ENCODE measurements at regions not wholly inside any gene's neighbourhood (a gene's known extent, or its start where the extent isn't known, plus 50 kb on each side); places are given as distances from the start of the nearest gene placed in this dataset.

- Histone ChIP-seq H3K4me1 (ENCODE audit: control insufficient read depth in 2 of 2, insufficient read depth in 1 of 2, low read depth in 1 of 2, low read length in 2 of 2) (no peaks in the 10 kb centered on the region), H3K14ac (ENCODE audit: low read length) (no peak overlapping the region), H3K4me3 (ENCODE audit: low read length in 2 of 2) (no peak overlapping the region), H3K4ac (ENCODE audit: low read length) (no peak overlapping the region), H2BK5ac (ENCODE audit: low read length) (no peak overlapping the region), H2BK15ac (ENCODE audit: low read length) (no peak overlapping the region), H2BK120ac (ENCODE audit: low read depth, low read length) (no peak overlapping the region), H3K18ac (ENCODE audit: low read length) (no peak overlapping the region), H3K9me3 (replicated peaks in 1 of 2; ENCODE audit: control insufficient read depth in 2 of 2, insufficient read depth in 1 of 2, low read depth in 1 of 2, low read length in 2 of 2) (peaks cover 0 to 2% of the 10 kb centered on the region in 2 donors), H3K79me1 (ENCODE audit: low read depth, low read length) (no peaks in the 10 kb centered on the region), H3K4me2 (ENCODE audit: insufficient read depth, low read length, poor library complexity, severe bottlenecking) (no peak overlapping the region), H3K36me3 (replicated peaks in 1 of 2; ENCODE audit: control insufficient read depth in 2 of 2, insufficient read depth in 2 of 2, low read length in 2 of 2) (no peaks in the 10 kb centered on the region), H3K23ac (ENCODE audit: low read depth, low read length, poor library complexity) (no peak overlapping the region), H4K8ac (ENCODE audit: low read depth, low read length) (no peak overlapping the region), H3K9ac (ENCODE audit: low read depth, low read length, poor library complexity) (no peak overlapping the region), H2AFZ (ENCODE audit: low read length) (no peak overlapping the region), H3K27ac (replicated peaks; ENCODE audit: low read length) (no peak overlapping the region), H2BK12ac (ENCODE audit: low read length) (no peak overlapping the region), H2AK5ac (ENCODE audit: low read depth, low read length) (no peak overlapping the region), H3K27me3 (ENCODE audit: control insufficient read depth in 3 of 3, insufficient read depth in 3 of 3, low read depth in 1 of 3, low read length in 3 of 3) (no peaks in the 10 kb centered on the region), H4K91ac (ENCODE audit: low read depth, low read length, poor library complexity) (no peak overlapping the region)
- no CpG with 5 or more reads among the region's 3 CpGs for WGBS, 2 donors (ENCODE audit: extremely low coverage in 2 of 2, insufficient read length in 2 of 2, insufficient replicate concordance in 1 of 2)
- DNase-seq (ENCODE audit: low spot score), result no peak
Observed at GRCh38 chr18:22634464-22634863, 216.7 kb upstream of the CTAGE1 start.

DNA sequence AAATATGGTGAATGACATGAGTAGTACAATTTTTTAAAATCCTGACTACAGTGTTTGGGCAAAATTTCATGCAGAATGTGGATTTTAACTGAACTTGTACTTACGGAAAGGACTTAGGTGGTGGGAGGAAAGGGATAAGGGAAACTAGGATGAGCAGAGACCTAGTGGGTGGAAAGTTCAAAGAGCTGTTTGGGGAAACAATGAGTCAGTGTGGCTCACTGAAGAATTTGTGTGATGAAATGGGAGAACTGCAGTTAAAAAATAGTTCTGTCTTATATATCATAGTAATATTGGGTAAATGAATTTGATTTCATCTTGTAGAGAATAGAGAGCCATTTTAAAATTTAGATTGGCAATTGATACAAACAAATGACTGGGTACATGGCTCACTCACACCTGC, 220.1 kb upstream of the CTAGE1 start:
- H3K36me3 ChIP-seq (replicated peaks in 1 of 2; ENCODE audit: control insufficient read depth in 2 of 2, insufficient read depth in 2 of 2, low read length in 2 of 2), result no peaks in the 10 kb centered on the region
- WGBS, 2 donors (ENCODE audit: extremely low coverage in 2 of 2, insufficient read length in 2 of 2, insufficient replicate concordance in 1 of 2), result no CpG with 5 or more reads among the region's 1 CpG
- no peak overlapping the region for H4K8ac ChIP-seq (ENCODE audit: low read depth, low read length)
- H3K18ac ChIP-seq (ENCODE audit: low read length), result no peak overlapping the region
- no peak overlapping the region for H3K27ac ChIP-seq (replicated peaks; ENCODE audit: low read length)
- peaks cover 0 to 2% of the 10 kb centered on the region in 2 donors for H3K9me3 ChIP-seq (replicated peaks in 1 of 2; ENCODE audit: control insufficient read depth in 2 of 2, insufficient read depth in 1 of 2, low read depth in 1 of 2, low read length in 2 of 2)
- H3K27me3 ChIP-seq (ENCODE audit: control insufficient read depth in 3 of 3, insufficient read depth in 3 of 3, low read depth in 1 of 3, low read length in 3 of 3), result no peaks in the 10 kb centered on the region
- H3K4me2 ChIP-seq (ENCODE audit: insufficient read depth, low read length, poor library complexity, severe bottlenecking), result no peak overlapping the region
- no peaks in the 10 kb centered on the region for H3K4me1 ChIP-seq (ENCODE audit: control insufficient read depth in 2 of 2, insufficient read depth in 1 of 2, low read depth in 1 of 2, low read length in 2 of 2)
- no peak overlapping the region for H2BK12ac ChIP-seq (ENCODE audit: low read length)
- DNase-seq (ENCODE audit: low spot score), result no peak
- no peak overlapping the region for H3K4ac ChIP-seq (ENCODE audit: low read length)
- no peak overlapping the region for H2AK5ac ChIP-seq (ENCODE audit: low read depth, low read length)
- H3K23ac ChIP-seq (ENCODE audit: low read depth, low read length, poor library complexity), result no peak overlapping the region
- no peak overlapping the region for H2BK5ac ChIP-seq (ENCODE audit: low read length)
- no peak overlapping the region for H4K91ac ChIP-seq (ENCODE audit: low read depth, low read length, poor library complexity)
- H2AFZ ChIP-seq (ENCODE audit: low read length), result no peak overlapping the region
- no peak overlapping the region for H2BK15ac ChIP-seq (ENCODE audit: low read length)
- no peak overlapping the region for H3K9ac ChIP-seq (ENCODE audit: low read depth, low read length, poor library complexity)
- no peaks in the 10 kb centered on the region for H3K79me1 ChIP-seq (ENCODE audit: low read depth, low read length)
- H3K4me3 ChIP-seq (ENCODE audit: low read length in 2 of 2), result no peak overlapping the region
- no peak overlapping the region for H3K14ac ChIP-seq (ENCODE audit: low read length)
- H2BK120ac ChIP-seq (ENCODE audit: low read depth, low read length), result no peak overlapping the region

DNA sequence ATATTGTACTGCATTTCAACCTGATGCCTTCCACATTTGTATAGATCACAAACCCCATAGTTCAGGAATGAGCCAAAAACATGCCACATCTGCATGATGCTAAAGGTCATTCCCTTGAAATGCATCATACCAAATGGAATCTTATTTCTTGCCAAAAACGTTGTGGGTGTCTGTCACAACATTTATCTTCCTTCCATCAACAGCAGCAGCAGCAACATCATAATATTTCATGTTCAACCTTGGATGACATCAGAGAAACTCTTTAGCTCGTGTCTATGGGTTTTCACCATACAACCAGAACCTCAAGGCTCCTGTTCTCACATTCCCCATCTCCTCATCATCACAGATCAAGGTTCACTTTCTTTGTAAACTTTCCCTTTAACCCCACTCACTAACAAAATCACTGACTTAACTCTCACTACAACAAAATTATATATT, 221.3 kb upstream of the CTAGE1 start:
- no peak for DNase-seq (ENCODE audit: low spot score)
- WGBS, 2 donors (ENCODE audit: extremely low coverage in 2 of 2, insufficient read length in 2 of 2, insufficient replicate concordance in 1 of 2), result no CpG with 5 or more reads among the region's 2 CpGs

GRCh38 chr18:22639561-22639960, 221.8 kb upstream of the CTAGE1 start:
- Histone ChIP-seq H2AK5ac (ENCODE audit: low read depth, low read length) (no peak overlapping the region), H3K4me2 (ENCODE audit: insufficient read depth, low read length, poor library complexity, severe bottlenecking) (no peak overlapping the region), H4K8ac (ENCODE audit: low read depth, low read length) (no peak overlapping the region), H3K4ac (ENCODE audit: low read length) (no peak overlapping the region), H3K4me3 (ENCODE audit: low read length in 2 of 2) (no peak overlapping the region), H2BK120ac (ENCODE audit: low read depth, low read length) (no peak overlapping the region), H3K27me3 (ENCODE audit: control insufficient read depth in 3 of 3, insufficient read depth in 3 of 3, low read depth in 1 of 3, low read length in 3 of 3) (no peaks in the 10 kb centered on the region), H3K79me1 (ENCODE audit: low read depth, low read length) (no peaks in the 10 kb centered on the region), H2BK5ac (ENCODE audit: low read length) (no peak overlapping the region), H3K9ac (ENCODE audit: low read depth, low read length, poor library complexity) (no peak overlapping the region), H3K9me3 (replicated peaks in 1 of 2; ENCODE audit: control insufficient read depth in 2 of 2, insufficient read depth in 1 of 2, low read depth in 1 of 2, low read length in 2 of 2) (no peaks in the 10 kb centered on the region), H3K4me1 (ENCODE audit: control insufficient read depth in 2 of 2, insufficient read depth in 1 of 2, low read depth in 1 of 2, low read length in 2 of 2) (no peaks in the 10 kb centered on the region), H3K36me3 (replicated peaks in 1 of 2; ENCODE audit: control insufficient read depth in 2 of 2, insufficient read depth in 2 of 2, low read length in 2 of 2) (no peaks in the 10 kb centered on the region), H3K14ac (ENCODE audit: low read length) (no peak overlapping the region), H2BK12ac (ENCODE audit: low read length) (no peak overlapping the region), H2BK15ac (ENCODE audit: low read length) (no peak overlapping the region), H3K27ac (replicated peaks; ENCODE audit: low read length) (no peak overlapping the region), H4K91ac (ENCODE audit: low read depth, low read length, poor library complexity) (no peak overlapping the region), H3K23ac (ENCODE audit: low read depth, low read length, poor library complexity) (no peak overlapping the region), H3K18ac (ENCODE audit: low read length) (no peak overlapping the region), H2AFZ (ENCODE audit: low read length) (no peak overlapping the region)
- DNase-seq (ENCODE audit: low spot score), result no peak
- no CpG with 5 or more reads among the region's 10 CpGs for WGBS, 2 donors (ENCODE audit: extremely low coverage in 2 of 2, insufficient read length in 2 of 2, insufficient replicate concordance in 1 of 2)

More for the DNA sequence above, 221.3 kb upstream of the CTAGE1 start:
- Histone ChIP-seq H2BK15ac (ENCODE audit: low read length) (no peak overlapping the region), H2BK12ac (ENCODE audit: low read length) (no peak overlapping the region), H3K4me3 (ENCODE audit: low read length in 2 of 2) (no peak overlapping the region), H3K9ac (ENCODE audit: low read depth, low read length, poor library complexity) (no peak overlapping the region), H4K91ac (ENCODE audit: low read depth, low read length, poor library complexity) (no peak overlapping the region), H3K18ac (ENCODE audit: low read length) (no peak overlapping the region), H2BK5ac (ENCODE audit: low read length) (no peak overlapping the region), H4K8ac (ENCODE audit: low read depth, low read length) (no peak overlapping the region), H2AFZ (ENCODE audit: low read length) (no peak overlapping the region), H3K4me1 (ENCODE audit: control insufficient read depth in 2 of 2, insufficient read depth in 1 of 2, low read depth in 1 of 2, low read length in 2 of 2) (no peaks in the 10 kb centered on the region), H3K4ac (ENCODE audit: low read length) (no peak overlapping the region), H3K79me1 (ENCODE audit: low read depth, low read length) (no peaks in the 10 kb centered on the region), H3K27ac (replicated peaks; ENCODE audit: low read length) (no peak overlapping the region), H3K4me2 (ENCODE audit: insufficient read depth, low read length, poor library complexity, severe bottlenecking) (no peak overlapping the region), H3K9me3 (replicated peaks in 1 of 2; ENCODE audit: control insufficient read depth in 2 of 2, insufficient read depth in 1 of 2, low read depth in 1 of 2, low read length in 2 of 2) (peaks cover 0 to 2% of the 10 kb centered on the region in 2 donors), H3K36me3 (replicated peaks in 1 of 2; ENCODE audit: control insufficient read depth in 2 of 2, insufficient read depth in 2 of 2, low read length in 2 of 2) (no peaks in the 10 kb centered on the region), H3K23ac (ENCODE audit: low read depth, low read length, poor library complexity) (no peak overlapping the region), H2BK120ac (ENCODE audit: low read depth, low read length) (no peak overlapping the region), H3K14ac (ENCODE audit: low read length) (no peak overlapping the region), H3K27me3 (ENCODE audit: control insufficient read depth in 3 of 3, insufficient read depth in 3 of 3, low read depth in 1 of 3, low read length in 3 of 3) (no peaks in the 10 kb centered on the region), H2AK5ac (ENCODE audit: low read depth, low read length) (no peak overlapping the region)

Measured in neuronal stem cell (in vitro differentiated cells).